WTC11 (cell line): ENCODE measurements at regions not wholly inside any gene's neighbourhood (a gene's known extent, or its start where the extent isn't known, plus 50 kb on each side); places are given as distances from the start of the nearest gene placed in this dataset.

Experiments
- CREM ChIP-seq: sonication (generic); formaldehyde crosslinking; IDR thresholded peaks from 2 replicates; pipeline ENCODE4 v1.8.1; 2022; ENCODE audit warnings: mild to moderate bottlenecking, missing genetic modification reagents, moderate library complexity
- CTCF ChIP-seq: fragments of 200-600 bp; IDR thresholded peaks from 2 replicates; pipeline ENCODE4 v1.8.0; 2022; ENCODE audit warnings: antibody characterized with exemption
- E2F5 ChIP-seq: sonication (generic); formaldehyde crosslinking; IDR thresholded peaks from 2 replicates; pipeline ENCODE4 v1.8.1; 2022; ENCODE audit warnings: mild to moderate bottlenecking, moderate library complexity, missing genetic modification reagents
- ETV6 ChIP-seq: sonication (generic); formaldehyde crosslinking; IDR thresholded peaks from 2 replicates; pipeline ENCODE4 v1.8.1; 2022; ENCODE audit warnings: mild to moderate bottlenecking, missing genetic modification reagents
- IRF1 ChIP-seq: sonication (generic); formaldehyde crosslinking; IDR thresholded peaks from 2 replicates; pipeline ENCODE4 v1.8.0; 2023; ENCODE audit warnings: missing genetic modification reagents
- MAX ChIP-seq: sonication (generic); formaldehyde crosslinking; IDR thresholded peaks from 2 replicates; pipeline ENCODE4 v1.8.0; 2022; ENCODE audit warnings: mild to moderate bottlenecking, missing genetic modification reagents
- SMAD3 ChIP-seq: sonication (generic); formaldehyde crosslinking; IDR thresholded peaks from 2 replicates; pipeline ENCODE4 v1.8.0; 2022; ENCODE audit warnings: missing genetic modification reagents, mild to moderate bottlenecking, borderline replicate concordance
- TEAD4 ChIP-seq: sonication (generic); formaldehyde crosslinking; IDR thresholded peaks from 2 replicates; pipeline ENCODE4 v1.8.0; 2022; ENCODE audit warnings: mild to moderate bottlenecking, missing genetic modification reagents
- USF2 ChIP-seq: sonication (generic); formaldehyde crosslinking; IDR thresholded peaks from 2 replicates; pipeline ENCODE4 v1.8.1; 2023; ENCODE audit warnings: mild to moderate bottlenecking, missing genetic modification reagents, moderate library complexity
- ZNF532 ChIP-seq: fragments of 250-450 bp; sonication (Bioruptor Pico); IDR thresholded peaks from 2 replicates; pipeline ENCODE4 v1.9.0; 2021; ENCODE audit warnings: mild to moderate bottlenecking, borderline replicate concordance
- ZNF671 ChIP-seq: fragments of 250-450 bp; sonication (Bioruptor Pico); IDR thresholded peaks from 2 replicates; pipeline ENCODE4 v1.8.0; 2021; ENCODE audit warnings: mild to moderate bottlenecking

GRCh38 chr13:22357132-22357531, 686.3 kb downstream of the FGF9 start:
- TF ChIP-seq MAX (CRISPR knock-in tag) (no peak), CTCF (no peak), CREM (CRISPR knock-in tag) (no peak), USF2 (no peak), E2F5 (CRISPR knock-in tag) (no peak), IRF1 (CRISPR knock-in tag) (no peak), ETV6 (no peak), TEAD4 (CRISPR knock-in tag) (no peak), ZNF532 (CRISPR knock-in tag) (no peak), SMAD3 (CRISPR knock-in tag) (no peak), ZNF671 (CRISPR knock-in tag) (no peak)
